HG03196 (cell line): ENCODE measurements at regions not wholly inside any gene's neighbourhood (a gene's known extent, or its start where the extent isn't known, plus 50 kb on each side); places are given as distances from the start of the nearest gene placed in this dataset.

Experiments
- ATAC-seq: cut with Tn5 transposase; IDR thresholded peaks from one replicate; pipeline ENCODE4 v1.9.1; 2021; ENCODE audit not compliant: unreplicated experiment

GRCh38 chr10:131785121-131785460, 115.7 kb upstream of the PPP2R2D start:
- no peak for ATAC-seq

- ATAC-seq = no peak
Observed at GRCh38 chr10:131786756-131787605, 113.8 kb upstream of the PPP2R2D start.

DNA sequence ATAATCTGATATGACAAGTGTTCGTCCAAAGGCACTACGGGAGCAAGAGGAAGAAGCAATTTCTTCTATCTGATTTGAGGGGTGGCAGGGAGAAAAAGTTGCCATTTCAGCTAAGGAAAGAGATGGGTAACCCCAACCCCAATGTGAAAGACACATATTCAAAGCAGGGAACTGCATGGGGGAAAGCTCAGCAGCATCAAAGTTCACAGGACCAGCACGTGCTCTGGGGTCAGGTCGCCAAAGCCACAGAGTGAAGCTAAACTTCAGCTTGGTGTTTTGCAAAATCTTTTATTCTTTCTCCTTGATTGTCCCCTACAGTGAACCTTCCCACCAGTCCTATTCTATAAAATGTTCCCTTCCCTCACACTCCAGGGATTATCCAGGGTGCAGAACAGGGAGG, 112.8 kb upstream of the PPP2R2D start:
- ATAC-seq = no peak

DNA sequence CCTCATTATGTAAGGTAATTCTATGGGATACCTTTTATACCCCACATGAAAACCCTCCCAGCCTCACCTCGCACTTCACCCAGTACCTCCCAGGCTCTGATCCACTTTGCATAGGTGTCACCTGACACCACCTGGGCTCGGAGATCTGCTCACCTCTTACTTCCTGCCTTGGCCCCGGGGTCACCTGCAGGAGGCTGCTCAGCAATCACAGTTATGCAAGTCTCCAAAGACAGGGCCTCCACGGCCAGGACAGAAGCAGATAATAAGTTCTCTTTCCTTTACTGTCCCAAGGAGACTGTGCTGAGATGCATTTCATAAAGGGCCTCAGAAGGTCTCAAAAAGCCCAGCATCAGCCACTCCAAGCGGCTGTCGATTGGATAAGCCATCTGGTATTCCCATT, 112.4 kb upstream of the PPP2R2D start:
- no peak for ATAC-seq

- no peak for ATAC-seq
Observed at GRCh38 chr10:131789516-131789915, 111.3 kb upstream of the PPP2R2D start.

DNA sequence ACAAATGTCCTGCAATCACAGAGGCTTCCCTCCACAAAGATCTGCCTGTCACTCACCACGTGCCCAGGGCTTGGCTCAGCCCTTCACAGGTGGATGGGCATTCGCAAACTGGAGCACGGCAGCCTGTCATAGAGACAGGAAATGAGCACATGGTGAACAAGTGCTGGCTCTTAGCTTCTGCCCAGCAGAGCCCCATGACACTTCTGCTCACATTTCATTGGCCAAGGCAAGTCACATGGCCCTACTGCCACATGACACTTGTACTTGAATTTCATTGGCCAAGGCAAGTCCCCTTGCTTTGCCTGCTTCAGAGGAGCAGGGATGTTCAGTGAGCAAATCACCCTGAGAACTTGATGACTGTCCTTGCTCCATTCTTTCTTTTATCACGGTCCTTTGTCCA, 110.8 kb upstream of the PPP2R2D start:
- no peak for ATAC-seq

DNA sequence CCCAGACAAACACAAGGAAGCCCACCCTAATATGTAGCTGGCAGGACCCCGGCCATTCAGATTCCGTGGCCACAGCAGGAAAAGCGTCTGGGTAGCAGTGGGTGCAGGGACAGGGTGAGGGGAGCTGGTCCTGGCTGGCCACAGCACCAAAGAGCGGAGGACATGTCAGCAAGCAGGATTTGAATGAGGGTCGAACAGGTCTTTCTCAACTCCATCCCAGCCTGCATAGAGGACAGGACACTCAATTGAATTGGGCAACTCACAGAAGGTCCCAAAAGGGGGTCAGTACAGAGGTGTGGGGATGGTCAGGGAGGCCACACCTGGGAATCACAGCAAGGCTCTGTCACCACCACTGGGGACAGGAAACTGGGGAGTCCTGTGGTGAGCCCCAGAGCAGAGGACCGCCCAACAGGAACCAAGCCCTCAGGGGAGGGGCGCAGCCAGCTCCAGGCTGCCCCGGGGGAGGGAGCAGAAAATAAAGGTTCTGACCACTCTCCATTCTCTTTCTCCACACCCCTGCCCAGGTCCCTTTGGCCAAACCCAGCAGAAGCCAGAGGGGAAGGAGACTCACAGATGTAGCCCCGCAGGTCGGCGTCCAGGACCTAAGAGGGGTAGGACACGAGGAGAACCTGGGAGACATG, 108.7 kb upstream of the PPP2R2D start:
- ATAC-seq = no peak

GRCh38 chr10:131792809-131793208, 108.0 kb upstream of the PPP2R2D start:
- no peak for ATAC-seq

GRCh38 chr10:131795761-131796160, 105.0 kb upstream of the PPP2R2D start:
- no peak for ATAC-seq

- no peak for ATAC-seq
Observed at GRCh38 chr10:131797626-131798025, 103.2 kb upstream of the PPP2R2D start.

DNA sequence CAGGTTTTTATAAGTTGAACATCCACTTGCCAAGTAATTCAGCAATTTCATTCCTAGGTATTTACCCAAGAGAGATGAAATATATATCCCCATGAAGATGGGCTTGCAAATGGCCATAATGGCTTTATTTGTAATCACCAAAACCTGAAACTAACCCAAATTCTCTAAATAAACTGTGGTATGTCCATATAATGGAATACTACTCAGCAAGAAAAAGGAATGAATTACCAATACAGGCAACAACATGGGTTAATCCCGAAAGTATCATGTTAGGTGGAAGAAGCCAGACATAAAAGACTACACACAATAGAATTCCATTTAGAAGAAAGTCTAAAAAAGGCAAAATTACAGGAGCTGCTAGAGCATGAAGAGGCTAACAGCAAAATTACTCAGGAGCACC, 101.4 kb upstream of the PPP2R2D start:
- no peak for ATAC-seq

- no peak for ATAC-seq
Observed at GRCh38 chr10:131802156-131802915, 98.5 kb upstream of the PPP2R2D start.

DNA sequence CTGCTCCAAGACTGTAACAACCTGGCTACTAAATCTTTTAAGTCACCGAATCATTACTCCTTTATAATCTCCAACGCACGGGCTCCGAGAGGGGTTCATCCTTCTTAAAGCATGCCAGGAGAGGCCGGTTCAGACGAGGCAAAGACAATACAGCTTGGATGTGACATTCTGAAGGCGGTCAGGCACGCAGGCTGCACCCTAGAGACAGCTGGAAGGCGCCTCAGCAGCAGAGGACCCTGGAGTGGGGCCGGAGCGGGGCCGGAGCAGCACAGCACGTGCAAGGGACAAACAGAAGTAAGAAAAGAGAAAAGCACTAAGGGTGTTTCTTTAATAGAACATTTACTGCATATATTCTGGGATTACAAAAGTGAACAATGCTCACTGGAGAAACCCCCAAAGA, 97.8 kb upstream of the PPP2R2D start:
- no peak for ATAC-seq

DNA sequence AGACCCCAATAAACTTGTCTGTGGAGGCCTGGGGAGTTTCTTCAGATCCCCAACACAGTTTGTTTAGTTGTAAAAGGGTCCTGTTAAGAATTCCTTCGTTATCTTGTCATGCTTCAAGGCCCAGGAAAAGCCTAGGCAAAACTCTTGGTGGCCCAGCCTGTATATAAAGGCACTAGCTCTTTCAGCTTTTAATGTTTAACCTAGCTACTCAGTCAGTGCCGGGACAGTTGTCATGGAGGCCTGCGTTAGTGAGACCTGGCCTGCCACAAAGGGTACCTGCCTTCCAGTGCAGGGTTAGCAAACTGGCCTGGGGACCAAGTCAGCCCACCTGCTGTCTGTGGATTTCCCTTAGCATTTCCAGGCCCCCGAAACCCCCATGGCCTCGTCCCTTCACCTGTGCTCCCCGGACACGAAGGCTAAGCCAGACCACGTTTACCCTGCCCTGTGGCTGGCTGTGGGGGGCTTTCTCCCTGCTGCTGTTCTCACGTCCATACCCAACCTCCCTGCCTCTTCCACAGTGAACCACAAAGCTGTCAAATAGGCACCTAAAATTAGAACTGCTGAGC, 96.9 kb upstream of the PPP2R2D start:
- no peak for ATAC-seq

DNA sequence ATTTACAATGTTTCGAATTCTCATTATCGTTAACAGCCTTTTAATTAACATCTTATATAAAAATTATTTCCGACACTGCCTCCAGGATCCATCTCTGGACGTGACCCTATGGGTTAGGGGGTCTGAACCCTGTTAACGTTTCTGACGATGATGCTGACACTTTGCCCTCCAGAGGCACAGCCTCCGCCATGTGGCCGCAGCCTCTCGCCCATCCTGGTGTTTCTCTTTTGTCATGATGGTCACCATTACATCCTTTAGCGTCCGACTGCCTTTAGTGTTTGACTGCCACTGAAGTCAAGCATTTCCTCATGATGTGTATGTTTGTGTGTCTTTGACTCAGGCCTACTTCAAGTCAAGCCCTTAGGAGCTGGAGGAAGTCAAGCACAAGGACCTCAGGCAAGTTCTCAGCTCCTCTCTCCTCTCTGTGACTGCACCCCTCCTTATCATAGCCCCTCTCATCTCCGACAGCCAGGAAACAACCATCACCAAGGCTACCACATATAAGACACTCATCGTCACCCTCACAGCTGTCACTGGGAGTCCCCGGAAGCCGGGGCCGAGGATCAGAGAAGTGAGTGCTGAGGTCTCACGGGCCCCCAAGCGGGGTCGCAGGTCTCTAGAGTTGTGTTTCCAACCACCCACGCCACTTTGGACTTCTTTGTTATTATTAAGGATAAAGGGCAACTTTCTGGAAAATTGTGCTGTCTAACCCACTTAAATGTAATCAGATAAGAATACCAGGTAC, 96.1 kb upstream of the PPP2R2D start:
- ATAC-seq = no peak

DNA sequence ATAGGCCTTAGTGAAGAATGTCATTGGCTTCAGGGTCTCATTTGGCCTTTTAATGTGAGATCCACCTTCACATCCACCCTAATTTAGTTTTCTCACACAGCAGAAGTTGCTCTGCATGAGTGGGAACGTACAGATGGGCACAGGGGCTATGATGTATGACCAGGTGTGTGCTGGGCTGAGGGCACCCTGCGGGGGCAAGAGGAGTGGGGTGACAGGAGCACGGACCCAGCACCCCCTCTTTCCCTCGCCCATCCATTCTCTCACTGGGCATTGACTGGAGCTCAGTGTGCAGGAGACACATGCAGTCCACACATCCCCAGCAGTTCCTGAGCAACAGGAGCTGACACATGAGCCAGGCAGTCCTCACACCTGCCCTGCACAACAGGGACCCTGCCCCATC, 95.1 kb upstream of the PPP2R2D start:
- ATAC-seq = no peak

- no peak for ATAC-seq
Observed at GRCh38 chr10:131806146-131806545, 94.7 kb upstream of the PPP2R2D start.

- no peak for ATAC-seq
Observed at GRCh38 chr10:131806646-131807317, 94.0 kb upstream of the PPP2R2D start.

GRCh38 chr10:131808370-131808930, 92.4 kb upstream of the PPP2R2D start:
- no peak for ATAC-seq
